GM13976 (cell line): ENCODE measurements at regions not wholly inside any gene's neighbourhood (a gene's known extent, or its start where the extent isn't known, plus 50 kb on each side); places are given as distances from the start of the nearest gene placed in this dataset.

Source experiments
- DNase-seq: peaks from one replicate; pipeline ENCODE4 v3.0.0; 2012; ENCODE audit warnings: low spot score
- CTCF ChIP-seq: IDR thresholded peaks from 2 replicates; pipeline ENCODE4 v1.5.1; 2012; ENCODE audit warnings: borderline replicate concordance, mild to moderate bottlenecking; ENCODE audit not compliant: insufficient read depth; ENCODE audit errors: extremely low read depth, missing control alignments, control extremely low read depth
- in situ Hi-C: fragments of 300-500 bp; cut with MboI; formaldehyde crosslinking; loops from one replicate; pipeline ENCODE4 v1.12.0; 2022; ENCODE audit warnings: low sequenced_read_pairs, mixed read lengths, inconsistent platforms; ENCODE audit not compliant: unreplicated experiment

GRCh38 chr5:160937570-160937969, 85.6 kb upstream of the ATP10B start:
- TF ChIP-seq CTCF: no peak
- DNase-seq: no peak
- in situ Hi-C loops: no loop called here

GRCh38 chr5:160935776-160936175, 83.8 kb upstream of the ATP10B start:
- DNase-seq: no peak
- TF ChIP-seq CTCF: no peak
- in situ Hi-C loops: no loop called here

DNA sequence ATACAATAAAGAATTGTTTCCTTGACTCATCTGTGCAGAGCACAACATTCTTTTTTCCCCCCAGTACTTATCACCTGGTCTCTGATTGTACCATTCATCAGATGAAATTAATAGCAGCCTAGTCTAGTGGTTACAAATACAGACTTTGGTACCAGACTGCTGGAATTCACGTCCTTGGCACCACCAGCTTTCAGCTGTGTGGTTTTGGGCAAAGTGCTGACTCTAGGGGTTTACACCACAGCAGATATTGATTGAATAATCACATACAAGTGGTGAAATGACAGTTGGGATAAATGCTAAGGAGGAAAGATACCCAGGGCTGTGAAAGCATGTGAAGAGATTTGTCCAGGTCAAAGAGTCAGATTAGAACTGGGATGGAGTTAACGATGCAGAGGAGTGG, 79.3 kb upstream of the ATP10B start:
- in situ Hi-C loops: no loop called here
- DNase-seq: no peak
- TF ChIP-seq CTCF: no peak

- TF ChIP-seq CTCF: no peak
Observed at GRCh38 chr5:160930406-160930805, 78.4 kb upstream of the ATP10B start.

DNA sequence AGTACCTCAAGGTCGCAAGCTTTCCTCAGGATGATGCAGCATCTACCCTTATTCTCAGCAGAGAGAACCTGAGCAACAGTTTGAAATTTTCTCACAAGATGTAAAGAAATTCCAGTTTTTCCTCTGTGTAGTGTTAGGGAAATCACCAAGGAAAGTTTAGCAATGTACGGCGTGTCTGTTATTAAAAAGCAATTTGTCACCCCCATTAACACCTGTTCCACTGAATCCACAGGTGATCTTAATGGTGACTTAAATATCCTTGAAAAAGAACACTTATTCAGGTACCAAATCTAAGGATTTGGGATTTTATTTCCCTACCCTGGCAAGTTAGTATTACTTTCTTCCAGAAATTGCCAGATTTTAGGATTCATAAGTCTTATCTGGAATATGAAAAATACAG, 77.9 kb upstream of the ATP10B start:
- DNase-seq: no peak
- in situ Hi-C loops: no loop called here
- no peak for TF ChIP-seq CTCF

More at GRCh38 chr5:160930406-160930805, 78.4 kb upstream of the ATP10B start:
- in situ Hi-C loops: no loop called here
- no peak for DNase-seq

- DNase-seq: no peak
- in situ Hi-C loops: no loop called here
- no peak for TF ChIP-seq CTCF
Observed at GRCh38 chr5:160929360-160929759, 77.3 kb upstream of the ATP10B start.

GRCh38 chr5:160926428-160926827, 74.4 kb upstream of the ATP10B start:
- DNase-seq: no peak
- in situ Hi-C loops: no loop called here
- TF ChIP-seq CTCF: no peak
